Panc1 (cell line): ENCODE measurements at regions not wholly inside any gene's neighbourhood (a gene's known extent, or its start where the extent isn't known, plus 50 kb on each side); places are given as distances from the start of the nearest gene placed in this dataset.

Source experiments
- ATAC-seq: fragments of 200-7000 bp; cut with Tn5 transposase; 2 replicates; pipeline ENCODE4 v1.9.1; 2020; ENCODE audit warnings: mild to moderate bottlenecking, moderate library complexity
- BruUV-seq: library from RNA; stranded (reverse); fragments of 400-500 nt; replicated peaks from 2 replicates; lab custom pipeline; 2021; lab: Mats Ljungman, UMichigan
- CTCF ChIA-PET: fragments of 300-600 bp; sonication (Branson Sonifier 250); formaldehyde crosslinking; loops from one replicate; lab custom pipeline; 2022; ENCODE audit warnings: antibody characterized with exemption; lab: Charles Lee
- POLR2A ChIA-PET: fragments of 300-600 bp; sonication (Branson Sonifier 250); formaldehyde crosslinking; loops from one replicate; lab custom pipeline; 2022; ENCODE audit warnings: antibody characterized with exemption; lab: Charles Lee
- DNase-seq: peaks from one replicate; pipeline ENCODE4 v3.0.0-alpha.2; 2010; ENCODE audit warnings: low read depth, low spot score
- H3K27ac ChIP-seq: 2 replicates; pipeline ENCODE4 v1.5.1; 2011; ENCODE audit warnings: mild to moderate bottlenecking, low read length, inconsistent platforms
- H3K27me3 ChIP-seq: fragments of 200-500 bp; sonication (Bioruptor generic); 2 replicates; pipeline ENCODE4 v1.6.0; 2014; ENCODE audit warnings: low read length, inconsistent platforms; ENCODE audit not compliant: control insufficient read depth, insufficient read depth
- H3K36me3 ChIP-seq: fragments of 200-500 bp; sonication (Bioruptor generic); 2 replicates; pipeline ENCODE4 v1.5.1; 2014; ENCODE audit warnings: inconsistent platforms, mild to moderate bottlenecking, low read length, moderate library complexity; ENCODE audit not compliant: control insufficient read depth, insufficient read depth
- H3K4me1 ChIP-seq: 2 replicates; pipeline ENCODE4 v1.5.1; 2011; ENCODE audit warnings: inconsistent platforms, mild to moderate bottlenecking, low read length, moderate library complexity; ENCODE audit not compliant: control insufficient read depth, insufficient read depth
- H3K4me3 ChIP-seq, 2 experiments: 2 replicates each; pipeline ENCODE4 v1.5.1; 2011 to 2012; ENCODE audit warnings: low read depth in 2 of 2, low read length in 2 of 2, mild to moderate bottlenecking in 2 of 2, inconsistent platforms in 1 of 2, moderate library complexity in 1 of 2
- H3K9me3 ChIP-seq: fragments of 200-500 bp; sonication (Bioruptor generic); 2 replicates; pipeline ENCODE4 v1.5.1; 2014; ENCODE audit warnings: low read depth, mild to moderate bottlenecking, inconsistent platforms, low read length, moderate library complexity; ENCODE audit not compliant: control insufficient read depth, insufficient read depth
- POLR2AphosphoS5 ChIP-seq: IDR thresholded peaks from 2 replicates; pipeline ENCODE4 v1.6.1; 2012; ENCODE audit warnings: mild to moderate bottlenecking, low read depth, low read length, moderate library complexity
- REST ChIP-seq, 2 experiments: IDR thresholded peaks; 2 replicates each; pipeline ENCODE4 v1.6.1; 2011 to 2012; ENCODE audit warnings: low read depth in 2 of 2, control low read depth in 1 of 2, low read length in 1 of 2, mild to moderate bottlenecking in 1 of 2, moderate library complexity in 1 of 2; ENCODE audit not compliant: insufficient read depth in 1 of 2
- SIN3A ChIP-seq: IDR thresholded peaks from 2 replicates; pipeline ENCODE4 v1.6.1; 2012; ENCODE audit warnings: low read depth, mild to moderate bottlenecking, low read length, moderate library complexity, borderline replicate concordance; ENCODE audit not compliant: insufficient read depth
- TCF7L2 ChIP-seq: IDR thresholded peaks from 2 replicates; pipeline ENCODE4 v1.6.1; 2011; ENCODE audit warnings: mild to moderate bottlenecking, low read depth, low read length, inconsistent platforms
- in situ Hi-C: cut with HindIII; loops from 2 replicates; pipeline ENCODE4 v1.10.0; 2016; ENCODE audit warnings: low sequenced_read_pairs, low pct_unique_long_range_greater_than_20kb
- intact Hi-C: fragments of 100-400 bp; cut with micrococcal nuclease; formaldehyde crosslinking; loops from one replicate; pipeline ENCODE4 v1.10.0; 2022; ENCODE audit not compliant: unreplicated experiment
- TF ChIP-seq, protein P1 (sequence below): fragments of 450-650 bp; IDR thresholded peaks from 2 replicates; pipeline ENCODE4 v1.5.1; 2017; ENCODE audit warnings: mild to moderate bottlenecking

DNA sequence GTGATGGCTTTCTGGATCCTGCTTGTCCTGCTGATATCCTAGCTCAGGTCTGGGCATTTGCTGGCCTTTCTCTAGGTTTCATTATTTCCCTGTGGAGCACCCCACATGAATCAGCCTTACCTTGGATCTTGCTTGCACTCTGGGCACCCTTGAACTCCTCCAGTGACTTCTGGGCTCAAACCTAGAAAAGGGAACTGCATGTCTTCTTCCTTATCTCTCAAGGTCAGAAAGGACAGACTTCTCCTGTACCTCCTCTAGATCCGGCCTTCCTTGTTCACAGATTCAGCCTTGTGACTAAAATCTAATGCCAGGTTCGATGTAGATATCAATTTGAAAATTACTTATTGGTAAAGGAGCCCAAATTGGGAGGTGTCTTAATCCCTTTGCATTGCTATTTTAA is 267.9 kb downstream of the PARP8 start:
- H3K9me3 ChIP-seq = no peaks in the 10 kb centered on the region
- no peak for ATAC-seq
- intact Hi-C loops = no loop called here
- H3K27ac ChIP-seq = no peak overlapping the region
- TF ChIP-seq, protein P1, sequence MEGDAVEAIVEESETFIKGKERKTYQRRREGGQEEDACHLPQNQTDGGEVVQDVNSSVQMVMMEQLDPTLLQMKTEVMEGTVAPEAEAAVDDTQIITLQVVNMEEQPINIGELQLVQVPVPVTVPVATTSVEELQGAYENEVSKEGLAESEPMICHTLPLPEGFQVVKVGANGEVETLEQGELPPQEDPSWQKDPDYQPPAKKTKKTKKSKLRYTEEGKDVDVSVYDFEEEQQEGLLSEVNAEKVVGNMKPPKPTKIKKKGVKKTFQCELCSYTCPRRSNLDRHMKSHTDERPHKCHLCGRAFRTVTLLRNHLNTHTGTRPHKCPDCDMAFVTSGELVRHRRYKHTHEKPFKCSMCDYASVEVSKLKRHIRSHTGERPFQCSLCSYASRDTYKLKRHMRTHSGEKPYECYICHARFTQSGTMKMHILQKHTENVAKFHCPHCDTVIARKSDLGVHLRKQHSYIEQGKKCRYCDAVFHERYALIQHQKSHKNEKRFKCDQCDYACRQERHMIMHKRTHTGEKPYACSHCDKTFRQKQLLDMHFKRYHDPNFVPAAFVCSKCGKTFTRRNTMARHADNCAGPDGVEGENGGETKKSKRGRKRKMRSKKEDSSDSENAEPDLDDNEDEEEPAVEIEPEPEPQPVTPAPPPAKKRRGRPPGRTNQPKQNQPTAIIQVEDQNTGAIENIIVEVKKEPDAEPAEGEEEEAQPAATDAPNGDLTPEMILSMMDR = no peak
- no peak for TF ChIP-seq SIN3A
- TF ChIP-seq TCF7L2 = no peak
- TF ChIP-seq REST (IDR thresholded peaks at IDR 0.05; ENCODE audit: insufficient read depth in 1 of 2, low read depth in 2 of 2, low read length in 1 of 2) = no peak
- TF ChIP-seq POLR2AphosphoS5 = no peak
- in situ Hi-C loops = no loop called here
- ChIA-PET CTCF (no interaction called here), POLR2A (no interaction called here)
- no TSS peak for BruUV-seq
- no peak for DNase-seq
- no peaks in the 10 kb centered on the region; the same call in 1 of the 2 replicates for H3K27me3 ChIP-seq
- H3K4me3 ChIP-seq = no peak overlapping the region
- H3K4me1 ChIP-seq = no peaks in the 10 kb centered on the region
- no peaks in the 10 kb centered on the region for H3K36me3 ChIP-seq

DNA sequence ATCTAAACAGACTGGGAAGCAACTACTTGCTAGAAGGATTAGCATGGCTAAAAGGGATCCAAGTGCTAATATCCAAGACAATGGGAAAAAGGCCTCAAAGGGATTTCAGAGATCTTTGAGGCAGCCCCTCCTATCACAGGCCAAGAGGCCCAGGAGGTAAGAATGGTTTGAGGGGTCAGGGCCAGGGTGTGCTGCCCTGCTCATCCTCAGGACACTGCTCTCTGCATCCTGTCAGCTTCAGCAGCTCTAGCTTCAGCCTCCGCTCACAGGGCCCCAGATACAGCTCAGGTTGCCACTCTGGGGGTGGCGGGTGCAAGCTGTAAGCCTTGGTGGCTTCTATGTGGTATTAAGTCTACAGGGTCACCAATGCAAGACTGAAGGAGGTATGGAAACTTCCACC is 278.7 kb downstream of the PARP8 start:
- no peaks in the 10 kb centered on the region for H3K36me3 ChIP-seq
- H3K27me3 ChIP-seq = no peaks in the 10 kb centered on the region
- in situ Hi-C loops = no loop called here
- no peak overlapping the region for H3K27ac ChIP-seq
- ChIA-PET POLR2A (no interaction called here), CTCF (no interaction called here)
- no peak overlapping the region for H3K4me3 ChIP-seq
- no peak for ATAC-seq
- TF ChIP-seq, protein P1 = no peak
- no peak for TF ChIP-seq REST (IDR thresholded peaks at IDR 0.05; ENCODE audit: insufficient read depth in 1 of 2, low read depth in 2 of 2, low read length in 1 of 2)
- TF ChIP-seq TCF7L2 = no peak
- no peak for TF ChIP-seq SIN3A
- TF ChIP-seq POLR2AphosphoS5 = no peak
- intact Hi-C loops = no loop called here
- BruUV-seq = no TSS peak
- H3K9me3 ChIP-seq = no peaks in the 10 kb centered on the region
- DNase-seq = no peak
- no peaks in the 10 kb centered on the region for H3K4me1 ChIP-seq
